Gastroesophageal sphincter (tissue), 4 donors: ENCODE measurements at regions not wholly inside any gene's neighbourhood (a gene's known extent, or its start where the extent isn't known, plus 50 kb on each side); places are given as distances from the start of the nearest gene placed in this dataset.

Experiments
- ATAC-seq: fragments of 150-250 bp; one replicate; pipeline ENCODE4 v1.9.1; 2016; ENCODE audit warnings: mild to moderate bottlenecking, moderate library complexity
- H3K27ac ChIP-seq, 4 donors: fragments of 200-600 bp; sonication (generic) in 3 of 4; 1 replicate in 3 of 4; 2 replicates in 1 of 4; pipeline ENCODE4 v1.5.1; 2016 to 2019
- H3K27me3 ChIP-seq: fragments of 200-600 bp; sonication (generic); one replicate; pipeline ENCODE4 v1.5.1; 2019
- H3K36me3 ChIP-seq, 2 donors: fragments of 200-600 bp; sonication (generic); one replicate each; pipeline ENCODE4 v1.5.1; 2019; ENCODE audit warnings: control low read depth in 1 of 2
- H3K4me1 ChIP-seq, 3 donors: fragments of 200-600 bp; sonication (generic); 1 replicate in 2 of 3; 2 replicates in 1 of 3; pipeline ENCODE4 v1.5.1; 2016 to 2019; ENCODE audit warnings: control low read depth in 2 of 3
- H3K4me3 ChIP-seq, 2 donors: fragments of 200-600 bp; sonication (generic); one replicate each; pipeline ENCODE4 v1.5.1; 2019; ENCODE audit warnings: mild to moderate bottlenecking in 1 of 2, moderate library complexity in 1 of 2
- H3K9me3 ChIP-seq, 3 donors: fragments of 200-600 bp; sonication (generic); one replicate each; pipeline ENCODE4 v1.5.1; 2017 to 2019; ENCODE audit warnings: control low read depth in 2 of 3
- CTCF ChIP-seq, 4 experiments: fragments of 200-600 bp in 2 of 4; fragments of 450-650 bp in 2 of 4; sonication (generic) in 1 of 4; IDR thresholded peaks; one replicate each; pipeline ENCODE4 v1.5.1; 2017 to 2019; ENCODE audit warnings: antibody characterized with exemption in 4 of 4, mild to moderate bottlenecking in 2 of 4, moderate library complexity in 2 of 4
- EP300 ChIP-seq: sonication (generic); formaldehyde crosslinking; IDR thresholded peaks from one replicate; pipeline ENCODE4 v1.6.1; 2017; ENCODE audit warnings: antibody characterized with exemption, mild to moderate bottlenecking
- POLR2A ChIP-seq, 2 donors: fragments of 450-650 bp; IDR thresholded peaks; one replicate each; pipeline ENCODE4 v1.6.1; 2017; ENCODE audit warnings: antibody characterized with exemption in 2 of 2, mild to moderate bottlenecking in 2 of 2, moderate library complexity in 1 of 2
- POLR2AphosphoS5 ChIP-seq: sonication (generic); formaldehyde crosslinking; IDR thresholded peaks from one replicate; pipeline ENCODE4 v1.6.1; 2017; ENCODE audit warnings: antibody characterized with exemption
- WGBS, 2 donors: methylation state at CpG; one replicate each; pipeline ENCODE4 v1.1.5; 2018; ENCODE audit warnings: low coverage in 1 of 2; 5-methylcytosine and 5-hydroxymethylcytosine counted together

- H3K36me3 ChIP-seq: no peaks in the 10 kb centered on the region
- 52 to 64% methylated on average over 5 to 38 of the region's 49 CpGs for WGBS, 2 donors
- ATAC-seq: no peak
- no peak overlapping the region for H3K4me3 ChIP-seq
- no peak overlapping the region for H3K27ac ChIP-seq
- peaks cover 0 to 97% (median 0%) of the 10 kb centered on the region in 3 donors for H3K9me3 ChIP-seq
- no peak for TF ChIP-seq CTCF (IDR thresholded peaks at IDR 0.05)
- no peak for TF ChIP-seq POLR2A (IDR thresholded peaks at IDR 0.05)
- TF ChIP-seq EP300: no peak
- no peak for TF ChIP-seq POLR2AphosphoS5
- H3K4me1 ChIP-seq: no peaks in the 10 kb centered on the region
- peaks cover 100% of the 10 kb centered on the region for H3K27me3 ChIP-seq
These were observed 318.5 kb downstream of the ALG10 start for GRCh38 chr12:34340534-34341361.

- H3K9me3 ChIP-seq: peaks cover 0 to 97% (median 0%) of the 10 kb centered on the region in 3 donors
- no peaks in the 10 kb centered on the region for H3K36me3 ChIP-seq
- peaks cover 100% of the 10 kb centered on the region for H3K27me3 ChIP-seq
- no peak overlapping the region for H3K27ac ChIP-seq
- no peaks in the 10 kb centered on the region for H3K4me1 ChIP-seq
- no peak overlapping the region for H3K4me3 ChIP-seq
- 43 to 100% methylated on average over 1 to 9 of the region's 21 CpGs for WGBS, 2 donors
- no peak for ATAC-seq
- no peak for TF ChIP-seq EP300
- TF ChIP-seq POLR2A (IDR thresholded peaks at IDR 0.05): no peak
- no peak for TF ChIP-seq CTCF (IDR thresholded peaks at IDR 0.05)
- no peak for TF ChIP-seq POLR2AphosphoS5
These were observed 319.1 kb downstream of the ALG10 start for GRCh38 chr12:34341362-34341733.

DNA sequence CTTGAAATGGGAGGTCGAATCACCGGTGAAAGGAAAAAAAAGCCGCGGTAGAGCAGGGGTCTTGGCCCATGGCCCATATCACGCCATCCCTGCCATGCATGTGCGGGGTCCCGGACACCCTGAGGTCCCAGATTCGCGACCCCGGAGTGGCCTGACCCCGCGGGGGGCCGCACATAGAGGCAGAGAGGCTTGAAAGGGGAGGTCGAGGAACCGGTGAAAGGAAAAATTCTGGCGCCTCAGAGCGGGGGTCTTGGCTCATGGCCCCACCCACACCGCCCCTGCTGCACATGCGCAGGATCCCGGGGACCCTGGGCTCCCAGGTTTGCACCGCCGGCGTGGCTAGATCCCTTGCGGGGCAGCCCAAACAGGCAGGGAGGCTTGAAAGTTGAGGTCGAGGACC is 319.8 kb downstream of the ALG10 start:
- WGBS, 2 donors: 57 to 75% methylated on average over 7 to 8 of the region's 25 CpGs
- Histone ChIP-seq H3K4me1 (no peaks in the 10 kb centered on the region), H3K9me3 (peaks cover 0 to 98% (median 0%) of the 10 kb centered on the region in 3 donors), H3K27ac (no peak overlapping the region), H3K36me3 (no peaks in the 10 kb centered on the region), H3K27me3 (peaks cover 100% of the 10 kb centered on the region), H3K4me3 (no peak overlapping the region)
- ATAC-seq: no peak
- TF ChIP-seq CTCF (IDR thresholded peaks at IDR 0.05) (no peak), POLR2AphosphoS5 (no peak), POLR2A (IDR thresholded peaks at IDR 0.05) (no peak), EP300 (no peak)

DNA sequence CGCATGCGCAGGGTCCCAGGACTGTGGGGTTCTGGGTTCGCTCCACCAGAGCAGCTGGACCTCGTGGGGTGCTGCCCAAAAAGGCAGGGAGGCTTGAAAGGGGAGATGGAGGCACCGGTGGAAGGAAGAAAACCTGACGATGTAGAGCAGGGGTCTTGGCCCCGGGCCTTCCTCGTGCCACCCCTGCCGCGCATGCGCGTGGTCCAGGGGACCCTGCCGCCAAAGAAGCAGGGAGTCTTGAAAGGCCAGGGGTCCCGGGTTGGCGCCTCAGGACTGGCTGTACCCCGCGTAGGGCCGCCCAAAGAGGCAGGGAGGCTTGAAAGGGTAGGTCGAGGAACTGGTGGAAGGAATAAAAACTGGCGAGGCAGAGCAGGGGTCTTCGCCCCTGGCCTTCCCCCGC is 321.0 kb downstream of the ALG10 start:
- no peak overlapping the region for H3K27ac ChIP-seq
- no peaks in the 10 kb centered on the region for H3K4me1 ChIP-seq
- no peak for TF ChIP-seq EP300
- no peak for TF ChIP-seq POLR2AphosphoS5
- no peak for TF ChIP-seq POLR2A (IDR thresholded peaks at IDR 0.05)
- no peak for TF ChIP-seq CTCF (IDR thresholded peaks at IDR 0.05)
- peaks cover 0 to 99% (median 0%) of the 10 kb centered on the region in 3 donors for H3K9me3 ChIP-seq
- H3K36me3 ChIP-seq: no peaks in the 10 kb centered on the region
- no peak for ATAC-seq
- peaks cover 100% of the 10 kb centered on the region for H3K27me3 ChIP-seq
- no peak overlapping the region for H3K4me3 ChIP-seq
- 60% methylated on average over 1 of the region's 22 CpGs; no CpG with 5 or more reads in 1 of the 2 donors for WGBS, 2 donors

- no peak for TF ChIP-seq CTCF (IDR thresholded peaks at IDR 0.05)
- ATAC-seq: no peak
- H3K36me3 ChIP-seq: no peaks in the 10 kb centered on the region
- no peak overlapping the region for H3K27ac ChIP-seq
- 70% methylated on average over 4 of the region's 25 CpGs; no CpG with 5 or more reads in 1 of the 2 donors for WGBS, 2 donors
- no peaks in the 10 kb centered on the region for H3K4me1 ChIP-seq
- H3K9me3 ChIP-seq: peaks cover 0 to 99% (median 0%) of the 10 kb centered on the region in 3 donors
- peaks cover 100% of the 10 kb centered on the region for H3K27me3 ChIP-seq
- no peak overlapping the region for H3K4me3 ChIP-seq
These were observed 321.5 kb downstream of the ALG10 start for GRCh38 chr12:34343766-34344165.
